ENCODE measurements at regions not wholly inside any gene's neighbourhood (a gene's known extent, or its start where the extent isn't known, plus 50 kb on each side); places are given as distances from the start of the nearest gene placed in this dataset.

GRCh38 chr6:61585504-61585903 is 700.5 kb downstream of the KHDRBS2 start:
- H3K79me1 ChIP-seq (ENCODE audit: low read depth, low read length) = no peaks in the 10 kb centered on the region
- TF ChIP-seq PHF8 (conservative IDR thresholded peaks at IDR 0.05; ENCODE audit: low read depth, low read length) (no peak), MAFK (IDR thresholded peaks at IDR 0.05; ENCODE audit: low read depth, low read length) (peak; percentile 45; the same call in 1 of the 2 replicates)
- H3K14ac ChIP-seq (ENCODE audit: insufficient read length) = no peak overlapping the region
- CTCF ChIA-PET (ENCODE audit: partially characterized antibody) = no interaction called here
- WGBS, 2 experiments (ENCODE audit: extremely low coverage in 1 of 2, insufficient coverage in 1 of 2, insufficient read length in 1 of 2, insufficient replicate concordance in 2 of 2, low coverage in 1 of 2, low lambda C conversion rate in 2 of 2, missing lambda C conversion rate in 1 of 2) = 75% methylated on average over 2 of the region's 2 CpGs; no CpG with 5 or more reads in 1 of the 2 experiments
- H3K27me3 ChIP-seq (replicated peaks in 1 of 4; ENCODE audit: control insufficient read depth in 3 of 4, extremely low read depth in 1 of 4, insufficient read depth in 3 of 4, low read length in 3 of 4) = no peaks in the 10 kb centered on the region
- H2BK12ac ChIP-seq (ENCODE audit: low read depth, low read length) = no peak overlapping the region
- no peak overlapping the region for H4K91ac ChIP-seq (replicated peaks; ENCODE audit: insufficient read length, low read length)
- no peak overlapping the region for H4K5ac ChIP-seq (ENCODE audit: insufficient read length, low read depth, low read length)
- no peaks in the 10 kb centered on the region for H4K20me1 ChIP-seq (replicated peaks in 1 of 2; ENCODE audit: control insufficient read depth in 1 of 2, insufficient read depth in 2 of 2, low read length in 2 of 2)
- H3K4me2 ChIP-seq (ENCODE audit: insufficient read depth in 1 of 2, low read depth in 2 of 2, low read length in 2 of 2) = no peak overlapping the region
- H3K4ac ChIP-seq (replicated peaks; ENCODE audit: insufficient read length, low read depth, low read length) = no peak overlapping the region
- no peaks in the 10 kb centered on the region for H3K36me3 ChIP-seq (ENCODE audit: control insufficient read depth in 2 of 4, insufficient read depth in 4 of 4, low read length in 3 of 4)
- no peak overlapping the region for H2BK15ac ChIP-seq (ENCODE audit: low read length)
- no peak for FAIRE-seq
- H3K4me1 ChIP-seq (replicated peaks in 1 of 4; ENCODE audit: control insufficient read depth in 3 of 4, insufficient read depth in 4 of 4, low read length in 3 of 4) = no peaks in the 10 kb centered on the region
- H4K8ac ChIP-seq (ENCODE audit: extremely low read depth, insufficient read depth, low read length) = no peak overlapping the region
- H2AK5ac ChIP-seq (ENCODE audit: low read depth, low read length) = no peak overlapping the region
- no peak overlapping the region for H3K18ac ChIP-seq (ENCODE audit: extremely low read depth, low read length)
- no peak for DNase-seq (ENCODE audit: low read depth in 1 of 2, low spot score in 2 of 2)
- H2BK20ac ChIP-seq (ENCODE audit: low read length) = no peak overlapping the region
- no peaks in the 10 kb centered on the region for H3K23me2 ChIP-seq (ENCODE audit: low read depth, low read length)
- no peak overlapping the region for H3K9ac ChIP-seq (replicated peaks in 1 of 4; ENCODE audit: extremely low read depth in 1 of 4, low read depth in 3 of 4, low read length in 3 of 4)
- no peak overlapping the region for H3K4me3 ChIP-seq (ENCODE audit: extremely low read depth in 1 of 4, insufficient read depth in 2 of 4, low read depth in 3 of 4, low read length in 4 of 4)
- H2BK120ac ChIP-seq (replicated peaks; ENCODE audit: low read depth, low read length) = no peak overlapping the region
- H3K79me2 ChIP-seq (ENCODE audit: control insufficient read depth in 1 of 2, insufficient read depth in 2 of 2, low read length in 2 of 2) = no peaks in the 10 kb centered on the region
- H2BK5ac ChIP-seq (ENCODE audit: low read depth, low read length) = no peak overlapping the region
- no peak overlapping the region for H3K27ac ChIP-seq (ENCODE audit: low read depth, low read length)
- POLR2A ChIA-PET (ENCODE audit: partially characterized antibody) = no interaction called here
- H3K23ac ChIP-seq (ENCODE audit: insufficient read length) = no peak overlapping the region
- no peaks in the 10 kb centered on the region for H3K9me3 ChIP-seq (ENCODE audit: insufficient read depth in 2 of 2, low read depth in 1 of 2, low read length in 1 of 2)
- no peak overlapping the region for H2AFZ ChIP-seq (ENCODE audit: low read length)
- H3K56ac ChIP-seq (replicated peaks; ENCODE audit: insufficient read length, low read depth, low read length) = no peak overlapping the region
